ENCODE measurements at regions not wholly inside any gene's neighbourhood (a gene's known extent, or its start where the extent isn't known, plus 50 kb on each side); places are given as distances from the start of the nearest gene placed in this dataset.

DNA sequence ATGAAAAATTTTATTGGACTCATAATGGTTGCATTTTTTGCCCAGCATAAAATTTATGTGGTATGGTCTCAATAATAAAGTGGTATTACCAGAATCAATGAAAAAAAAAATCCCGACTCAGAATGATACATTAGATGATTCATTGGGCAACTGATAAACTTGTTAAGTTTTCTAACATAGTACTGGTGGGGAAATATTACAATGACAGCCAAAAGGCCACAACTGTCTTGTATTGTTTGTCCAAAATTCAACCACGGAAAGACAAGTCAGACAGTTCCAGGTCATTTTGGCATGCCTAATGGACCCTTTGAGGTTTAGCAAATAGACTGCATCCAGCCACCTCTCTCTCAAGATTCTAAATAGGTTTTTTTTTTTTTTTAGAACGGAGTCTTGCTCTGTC, 70.5 kb upstream of the TRIM9 start:
- ChIA-PET CTCF (no interaction called here), POLR2A (no interaction called here)
- H3K36me3 ChIP-seq (replicated peaks in 1 of 2; ENCODE audit: control insufficient read depth in 1 of 2, insufficient read depth in 2 of 2, low read length in 1 of 2) = no peaks in the 10 kb centered on the region
- H3K9ac ChIP-seq = no peak overlapping the region
- DNase-seq = no peak
- no peaks in the 10 kb centered on the region for H3K27me3 ChIP-seq (ENCODE audit: insufficient read depth)
- peaks cover 7% of the 10 kb centered on the region for H3F3A ChIP-seq (replicated peaks; ENCODE audit: insufficient read depth)
- WGBS (ENCODE audit: low lambda C conversion rate) = 73% methylated on average over 3 of the region's 3 CpGs
- H3K4me3 ChIP-seq (ENCODE audit: low read depth in 2 of 2, low read length in 1 of 2) = no peak overlapping the region
- H3K4me1 ChIP-seq (ENCODE audit: control insufficient read depth in 1 of 2, insufficient read depth in 2 of 2, low read depth in 1 of 2, low read length in 1 of 2) = peaks cover 0 to 14% of the 10 kb centered on the region in 2 experiments; a peak in 2 of 4 replicates
- no peaks in the 10 kb centered on the region; the same call in 1 of the 2 replicates for H3K9me2 ChIP-seq
- H3K27ac ChIP-seq (ENCODE audit: low read depth in 2 of 2, low read length in 1 of 2) = no peak overlapping the region
- H2AFZ ChIP-seq (ENCODE audit: low read depth) = no peak overlapping the region
- no peaks in the 10 kb centered on the region for H4K20me1 ChIP-seq (ENCODE audit: insufficient read depth)
- no peaks in the 10 kb centered on the region for H3K9me3 ChIP-seq
- no peak overlapping the region for H3K4me2 ChIP-seq
- H3K79me2 ChIP-seq (ENCODE audit: insufficient read depth) = no peaks in the 10 kb centered on the region
- TF ChIP-seq TCF12 (IDR thresholded peaks at IDR 0.05) = no peak
- TF ChIP-seq, protein P1, sequence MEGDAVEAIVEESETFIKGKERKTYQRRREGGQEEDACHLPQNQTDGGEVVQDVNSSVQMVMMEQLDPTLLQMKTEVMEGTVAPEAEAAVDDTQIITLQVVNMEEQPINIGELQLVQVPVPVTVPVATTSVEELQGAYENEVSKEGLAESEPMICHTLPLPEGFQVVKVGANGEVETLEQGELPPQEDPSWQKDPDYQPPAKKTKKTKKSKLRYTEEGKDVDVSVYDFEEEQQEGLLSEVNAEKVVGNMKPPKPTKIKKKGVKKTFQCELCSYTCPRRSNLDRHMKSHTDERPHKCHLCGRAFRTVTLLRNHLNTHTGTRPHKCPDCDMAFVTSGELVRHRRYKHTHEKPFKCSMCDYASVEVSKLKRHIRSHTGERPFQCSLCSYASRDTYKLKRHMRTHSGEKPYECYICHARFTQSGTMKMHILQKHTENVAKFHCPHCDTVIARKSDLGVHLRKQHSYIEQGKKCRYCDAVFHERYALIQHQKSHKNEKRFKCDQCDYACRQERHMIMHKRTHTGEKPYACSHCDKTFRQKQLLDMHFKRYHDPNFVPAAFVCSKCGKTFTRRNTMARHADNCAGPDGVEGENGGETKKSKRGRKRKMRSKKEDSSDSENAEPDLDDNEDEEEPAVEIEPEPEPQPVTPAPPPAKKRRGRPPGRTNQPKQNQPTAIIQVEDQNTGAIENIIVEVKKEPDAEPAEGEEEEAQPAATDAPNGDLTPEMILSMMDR (IDR thresholded peaks at IDR 0.05) = no peak
- TF ChIP-seq, protein P2, sequence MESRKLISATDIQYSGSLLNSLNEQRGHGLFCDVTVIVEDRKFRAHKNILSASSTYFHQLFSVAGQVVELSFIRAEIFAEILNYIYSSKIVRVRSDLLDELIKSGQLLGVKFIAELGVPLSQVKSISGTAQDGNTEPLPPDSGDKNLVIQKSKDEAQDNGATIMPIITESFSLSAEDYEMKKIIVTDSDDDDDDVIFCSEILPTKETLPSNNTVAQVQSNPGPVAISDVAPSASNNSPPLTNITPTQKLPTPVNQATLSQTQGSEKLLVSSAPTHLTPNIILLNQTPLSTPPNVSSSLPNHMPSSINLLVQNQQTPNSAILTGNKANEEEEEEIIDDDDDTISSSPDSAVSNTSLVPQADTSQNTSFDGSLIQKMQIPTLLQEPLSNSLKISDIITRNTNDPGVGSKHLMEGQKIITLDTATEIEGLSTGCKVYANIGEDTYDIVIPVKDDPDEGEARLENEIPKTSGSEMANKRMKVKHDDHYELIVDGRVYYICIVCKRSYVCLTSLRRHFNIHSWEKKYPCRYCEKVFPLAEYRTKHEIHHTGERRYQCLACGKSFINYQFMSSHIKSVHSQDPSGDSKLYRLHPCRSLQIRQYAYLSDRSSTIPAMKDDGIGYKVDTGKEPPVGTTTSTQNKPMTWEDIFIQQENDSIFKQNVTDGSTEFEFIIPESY (IDR thresholded peaks at IDR 0.05; ENCODE audit: borderline replicate concordance, low read depth) = no peak
- no peak for TF ChIP-seq MXI1 (IDR thresholded peaks at IDR 0.05; ENCODE audit: low read depth, low read length)
- no peak for TF ChIP-seq ELF1 (IDR thresholded peaks at IDR 0.05)
- no peak for TF ChIP-seq GABPA (IDR thresholded peaks at IDR 0.05; ENCODE audit: low read depth)
- TF ChIP-seq, protein P3, sequence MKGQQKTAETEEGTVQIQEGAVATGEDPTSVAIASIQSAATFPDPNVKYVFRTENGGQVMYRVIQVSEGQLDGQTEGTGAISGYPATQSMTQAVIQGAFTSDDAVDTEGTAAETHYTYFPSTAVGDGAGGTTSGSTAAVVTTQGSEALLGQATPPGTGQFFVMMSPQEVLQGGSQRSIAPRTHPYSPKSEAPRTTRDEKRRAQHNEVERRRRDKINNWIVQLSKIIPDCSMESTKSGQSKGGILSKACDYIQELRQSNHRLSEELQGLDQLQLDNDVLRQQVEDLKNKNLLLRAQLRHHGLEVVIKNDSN (IDR thresholded peaks at IDR 0.05; ENCODE audit: borderline replicate concordance, low read depth) = no peak
- no peak for TF ChIP-seq RXRA (IDR thresholded peaks at IDR 0.05; ENCODE audit: borderline replicate concordance, low read depth)
- no peak for TF ChIP-seq JUND (IDR thresholded peaks at IDR 0.05)
- no peak for TF ChIP-seq FOXJ3 (CRISPR knock-in tag; IDR thresholded peaks at IDR 0.05)
- TF ChIP-seq SIN3A (IDR thresholded peaks at IDR 0.05; ENCODE audit: borderline replicate concordance, low read depth, low read length) = no peak
- TF ChIP-seq, protein P4, sequence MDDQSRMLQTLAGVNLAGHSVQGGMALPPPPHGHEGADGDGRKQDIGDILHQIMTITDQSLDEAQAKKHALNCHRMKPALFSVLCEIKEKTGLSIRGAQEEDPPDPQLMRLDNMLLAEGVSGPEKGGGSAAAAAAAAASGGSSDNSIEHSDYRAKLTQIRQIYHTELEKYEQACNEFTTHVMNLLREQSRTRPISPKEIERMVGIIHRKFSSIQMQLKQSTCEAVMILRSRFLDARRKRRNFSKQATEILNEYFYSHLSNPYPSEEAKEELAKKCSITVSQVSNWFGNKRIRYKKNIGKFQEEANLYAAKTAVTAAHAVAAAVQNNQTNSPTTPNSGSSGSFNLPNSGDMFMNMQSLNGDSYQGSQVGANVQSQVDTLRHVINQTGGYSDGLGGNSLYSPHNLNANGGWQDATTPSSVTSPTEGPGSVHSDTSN (IDR thresholded peaks at IDR 0.05) = no peak
- TF ChIP-seq FOXM1 (IDR thresholded peaks at IDR 0.05; ENCODE audit: low read depth) = no peak
- TF ChIP-seq MEF2A (IDR thresholded peaks at IDR 0.05; ENCODE audit: borderline replicate concordance, low read depth) = no peak
- TF ChIP-seq RAD21 (IDR thresholded peaks at IDR 0.05; ENCODE audit: low read length) = no peak
- TF ChIP-seq RFX5 (IDR thresholded peaks at IDR 0.05; ENCODE audit: low read length) = no peak
- no peak for TF ChIP-seq CHD2 (IDR thresholded peaks at IDR 0.05; ENCODE audit: low read length, partially characterized antibody)
- no peak for TF ChIP-seq YY1 (IDR thresholded peaks at IDR 0.05; ENCODE audit: low read depth)
- no peak for TF ChIP-seq FOSL2 (IDR thresholded peaks at IDR 0.05; ENCODE audit: borderline replicate concordance, low read depth)
- TF ChIP-seq EZH2phosphoT487 (IDR thresholded peaks at IDR 0.05; ENCODE audit: borderline replicate concordance, low read depth) = no peak
